Daoy (cell line): ENCODE measurements at regions not wholly inside any gene's neighbourhood (a gene's known extent, or its start where the extent isn't known, plus 50 kb on each side); places are given as distances from the start of the nearest gene placed in this dataset.

Source experiments
- DNase-seq: peaks from one replicate; pipeline ENCODE4 v3.0.0-alpha.2; 2015; ENCODE audit warnings: low read depth

- DNase-seq = no peak
Measured at GRCh38 chr7:11895337-11895736, 63.3 kb upstream of the THSD7A start.

GRCh38 chr7:11896663-11897062 lies 64.7 kb upstream of the THSD7A start:
- no peak for DNase-seq

- no peak for DNase-seq
Measured at GRCh38 chr7:11899247-11899646, 67.2 kb upstream of the THSD7A start.

- DNase-seq = no peak
Measured at GRCh38 chr7:11910253-11910652, 78.3 kb upstream of the THSD7A start.

GRCh38 chr7:11911900-11912299 lies 79.9 kb upstream of the THSD7A start:
- no peak for DNase-seq

GRCh38 chr7:11914645-11915044 lies 82.6 kb upstream of the THSD7A start:
- no peak for DNase-seq

GRCh38 chr7:11923376-11923930 lies 91.5 kb upstream of the THSD7A start:
- no peak for DNase-seq

GRCh38 chr7:11931307-11931706 lies 99.3 kb upstream of the THSD7A start:
- no peak for DNase-seq

GRCh38 chr7:11934796-11935195 lies 102.8 kb upstream of the THSD7A start:
- no peak for DNase-seq

GRCh38 chr7:11935905-11936304 lies 103.9 kb upstream of the THSD7A start:
- no peak for DNase-seq

- no peak for DNase-seq
Measured at GRCh38 chr7:11946794-11947193, 114.8 kb upstream of the THSD7A start.

GRCh38 chr7:11950281-11950680 lies 118.3 kb upstream of the THSD7A start:
- DNase-seq = no peak

- no peak for DNase-seq
Measured at GRCh38 chr7:11950942-11951341, 118.9 kb upstream of the THSD7A start.

- DNase-seq = peak; percentile 3
Measured at GRCh38 chr7:11951909-11952308, 119.9 kb upstream of the THSD7A start.

- DNase-seq = no peak
Measured at GRCh38 chr7:11952972-11953371, 121.0 kb upstream of the THSD7A start.

GRCh38 chr7:11956991-11957390 lies 125.0 kb upstream of the THSD7A start:
- peak; percentile 15 for DNase-seq

- no peak for DNase-seq
Measured at GRCh38 chr7:11957956-11958355, 126.0 kb upstream of the THSD7A start.

GRCh38 chr7:11959121-11959520 lies 127.1 kb upstream of the THSD7A start:
- no peak for DNase-seq

GRCh38 chr7:11960621-11961020 lies 128.6 kb upstream of the THSD7A start:
- no peak for DNase-seq

GRCh38 chr7:11969643-11970042 lies 137.6 kb upstream of the THSD7A start:
- no peak for DNase-seq

GRCh38 chr7:11970132-11970531 lies 138.1 kb upstream of the THSD7A start:
- no peak for DNase-seq

- no peak for DNase-seq
Measured at GRCh38 chr7:11985376-11985775, 153.4 kb upstream of the THSD7A start.

GRCh38 chr7:11985971-11986370 lies 154.0 kb upstream of the THSD7A start:
- DNase-seq = no peak

GRCh38 chr7:11988186-11988585 lies 156.2 kb upstream of the THSD7A start:
- no peak for DNase-seq

GRCh38 chr7:12002428-12002827 lies 170.4 kb upstream of the THSD7A start:
- DNase-seq = no peak
